ENCODE measurements at regions not wholly inside any gene's neighbourhood (a gene's known extent, or its start where the extent isn't known, plus 50 kb on each side); places are given as distances from the start of the nearest gene placed in this dataset.

DNA sequence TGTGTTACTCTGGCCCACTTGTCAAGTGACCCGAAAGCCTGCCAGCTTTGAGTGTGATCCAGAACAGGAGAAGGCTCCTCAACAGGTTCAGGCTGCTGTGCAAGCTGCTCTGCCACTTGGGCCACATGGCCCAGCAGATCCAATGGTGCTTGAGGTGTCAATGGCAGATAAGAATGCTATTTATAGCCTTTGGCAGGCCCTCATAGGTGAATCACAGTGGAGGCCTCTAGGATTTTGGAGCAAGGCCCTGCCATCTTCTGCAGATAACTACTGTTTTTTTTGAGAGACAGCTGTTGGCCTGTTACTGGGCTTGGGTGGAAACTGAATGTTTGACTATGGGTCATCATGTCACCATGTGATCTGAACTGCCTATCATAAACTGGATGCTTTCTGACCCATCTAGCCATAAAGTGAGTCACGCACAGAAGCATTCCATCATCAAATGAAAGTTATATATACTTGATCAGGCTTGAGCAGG, 180.8 kb downstream of the CARTPT start:
- no peaks in the 10 kb centered on the region for H3K9me2 ChIP-seq (replicated peaks; ENCODE audit: control insufficient read depth, low read length)
- H4K20me1 ChIP-seq (ENCODE audit: control insufficient read depth, insufficient read depth, low read depth, low read length), result no peaks in the 10 kb centered on the region
- no peaks in the 10 kb centered on the region for H3K4me1 ChIP-seq (ENCODE audit: control insufficient read depth, low read length)
- no peak overlapping the region for H3K4me2 ChIP-seq (ENCODE audit: low read length)
- H3K79me2 ChIP-seq (ENCODE audit: control insufficient read depth, low read length), result no peaks in the 10 kb centered on the region
- no peak overlapping the region for H3K4me3 ChIP-seq (ENCODE audit: low read length)
- H3K27ac ChIP-seq (ENCODE audit: low read depth, low read length), result no peak overlapping the region
- no peaks in the 10 kb centered on the region for H3K27me3 ChIP-seq (ENCODE audit: control insufficient read depth, low read length)
- no peaks in the 10 kb centered on the region for H3K36me3 ChIP-seq (ENCODE audit: control insufficient read depth, low read length)
- TF ChIP-seq, protein P1, sequence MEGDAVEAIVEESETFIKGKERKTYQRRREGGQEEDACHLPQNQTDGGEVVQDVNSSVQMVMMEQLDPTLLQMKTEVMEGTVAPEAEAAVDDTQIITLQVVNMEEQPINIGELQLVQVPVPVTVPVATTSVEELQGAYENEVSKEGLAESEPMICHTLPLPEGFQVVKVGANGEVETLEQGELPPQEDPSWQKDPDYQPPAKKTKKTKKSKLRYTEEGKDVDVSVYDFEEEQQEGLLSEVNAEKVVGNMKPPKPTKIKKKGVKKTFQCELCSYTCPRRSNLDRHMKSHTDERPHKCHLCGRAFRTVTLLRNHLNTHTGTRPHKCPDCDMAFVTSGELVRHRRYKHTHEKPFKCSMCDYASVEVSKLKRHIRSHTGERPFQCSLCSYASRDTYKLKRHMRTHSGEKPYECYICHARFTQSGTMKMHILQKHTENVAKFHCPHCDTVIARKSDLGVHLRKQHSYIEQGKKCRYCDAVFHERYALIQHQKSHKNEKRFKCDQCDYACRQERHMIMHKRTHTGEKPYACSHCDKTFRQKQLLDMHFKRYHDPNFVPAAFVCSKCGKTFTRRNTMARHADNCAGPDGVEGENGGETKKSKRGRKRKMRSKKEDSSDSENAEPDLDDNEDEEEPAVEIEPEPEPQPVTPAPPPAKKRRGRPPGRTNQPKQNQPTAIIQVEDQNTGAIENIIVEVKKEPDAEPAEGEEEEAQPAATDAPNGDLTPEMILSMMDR (IDR thresholded peaks at IDR 0.05; ENCODE audit: low read depth, low read length, poor library complexity, severe bottlenecking), result no peak
- TF ChIP-seq EZH2phosphoT487 (IDR thresholded peaks at IDR 0.05; ENCODE audit: borderline replicate concordance, low read length), result no peak
- H3F3A ChIP-seq (ENCODE audit: control insufficient read depth, insufficient read depth), result no peaks in the 10 kb centered on the region
- no peaks in the 10 kb centered on the region for H3K9me3 ChIP-seq (ENCODE audit: control insufficient read depth, insufficient read depth, low read length)

GRCh38 chr5:71903808-71904207, 184.7 kb downstream of the CARTPT start:
- Histone ChIP-seq H3K9me2 (replicated peaks; ENCODE audit: control insufficient read depth, low read length) (no peaks in the 10 kb centered on the region), H3K36me3 (ENCODE audit: control insufficient read depth, low read length) (no peaks in the 10 kb centered on the region), H3K9me3 (ENCODE audit: control insufficient read depth, insufficient read depth, low read length) (no peaks in the 10 kb centered on the region), H3K27me3 (ENCODE audit: control insufficient read depth, low read length) (no peaks in the 10 kb centered on the region), H3K4me2 (ENCODE audit: low read length) (no peak overlapping the region), H3K4me1 (ENCODE audit: control insufficient read depth, low read length) (no peaks in the 10 kb centered on the region), H3K4me3 (ENCODE audit: low read length) (no peak overlapping the region), H4K20me1 (ENCODE audit: control insufficient read depth, insufficient read depth, low read depth, low read length) (no peaks in the 10 kb centered on the region), H3F3A (ENCODE audit: control insufficient read depth, insufficient read depth) (no peaks in the 10 kb centered on the region), H3K79me2 (ENCODE audit: control insufficient read depth, low read length) (no peaks in the 10 kb centered on the region), H3K27ac (ENCODE audit: low read depth, low read length) (no peak overlapping the region)
- TF ChIP-seq, protein P1 (IDR thresholded peaks at IDR 0.05; ENCODE audit: low read depth, low read length, poor library complexity, severe bottlenecking), result no peak
- no peak for TF ChIP-seq EZH2phosphoT487 (IDR thresholded peaks at IDR 0.05; ENCODE audit: borderline replicate concordance, low read length)

DNA sequence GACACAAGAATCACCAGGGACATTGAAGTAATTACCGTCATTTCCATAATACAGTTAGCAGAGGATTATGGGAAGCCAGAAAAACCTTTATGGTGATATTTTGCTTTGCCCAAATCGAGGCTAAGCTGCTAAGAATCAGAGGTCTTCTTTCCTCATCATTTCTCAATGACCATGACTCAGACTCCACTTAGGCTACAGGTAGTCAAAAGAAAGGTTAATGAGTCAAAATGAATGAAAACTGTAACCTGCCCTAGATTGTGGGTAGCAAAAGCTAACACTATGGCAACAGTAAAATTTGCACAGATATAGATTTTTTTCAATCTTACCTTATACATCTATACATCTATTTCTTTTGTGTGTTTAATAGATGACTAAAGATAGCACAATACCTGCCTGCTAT, 185.8 kb downstream of the CARTPT start:
- no peaks in the 10 kb centered on the region for H3K27me3 ChIP-seq (ENCODE audit: control insufficient read depth, low read length)
- H3F3A ChIP-seq (ENCODE audit: control insufficient read depth, insufficient read depth), result no peaks in the 10 kb centered on the region
- H3K27ac ChIP-seq (ENCODE audit: low read depth, low read length), result no peak overlapping the region
- no peaks in the 10 kb centered on the region for H3K4me1 ChIP-seq (ENCODE audit: control insufficient read depth, low read length)
- no peaks in the 10 kb centered on the region for H3K79me2 ChIP-seq (ENCODE audit: control insufficient read depth, low read length)
- H3K9me2 ChIP-seq (replicated peaks; ENCODE audit: control insufficient read depth, low read length), result no peaks in the 10 kb centered on the region
- H3K36me3 ChIP-seq (ENCODE audit: control insufficient read depth, low read length), result no peaks in the 10 kb centered on the region
- H3K4me3 ChIP-seq (ENCODE audit: low read length), result no peak overlapping the region
- H3K4me2 ChIP-seq (ENCODE audit: low read length), result no peak overlapping the region
- no peaks in the 10 kb centered on the region for H4K20me1 ChIP-seq (ENCODE audit: control insufficient read depth, insufficient read depth, low read depth, low read length)
- TF ChIP-seq, protein P1 (IDR thresholded peaks at IDR 0.05; ENCODE audit: low read depth, low read length, poor library complexity, severe bottlenecking), result no peak
- TF ChIP-seq EZH2phosphoT487 (IDR thresholded peaks at IDR 0.05; ENCODE audit: borderline replicate concordance, low read length), result no peak
- no peaks in the 10 kb centered on the region for H3K9me3 ChIP-seq (ENCODE audit: control insufficient read depth, insufficient read depth, low read length)

All from DOHH2 (cell line).